Peyer's patch (tissue), 4 donors: ENCODE measurements at regions not wholly inside any gene's neighbourhood (a gene's known extent, or its start where the extent isn't known, plus 50 kb on each side); places are given as distances from the start of the nearest gene placed in this dataset.

Experiments used
- CTCF ChIP-seq, 6 experiments: fragments of 450-650 bp in 4 of 6; fragments of 200-600 bp in 2 of 6; sonication (generic) in 1 of 6; IDR thresholded peaks; one replicate each; pipeline ENCODE4 v1.5.1; 2017 to 2019; ENCODE audit warnings: antibody characterized with exemption in 6 of 6, mild to moderate bottlenecking in 3 of 6, moderate library complexity in 1 of 6
- POLR2A ChIP-seq, 2 donors: fragments of 450-650 bp; IDR thresholded peaks; one replicate each; pipeline ENCODE4 v1.5.1; 2017; ENCODE audit warnings: antibody characterized with exemption in 2 of 2, mild to moderate bottlenecking in 2 of 2, moderate library complexity in 2 of 2

- TF ChIP-seq CTCF (IDR thresholded peaks at IDR 0.05) (no peak), POLR2A (IDR thresholded peaks at IDR 0.05) (no peak)
Observed at GRCh38 chr4:136103616-136104015, 1428.7 kb downstream of the PCDH18 start.
